ENCODE measurements at regions not wholly inside any gene's neighbourhood (a gene's known extent, or its start where the extent isn't known, plus 50 kb on each side); places are given as distances from the start of the nearest gene placed in this dataset.

DNA sequence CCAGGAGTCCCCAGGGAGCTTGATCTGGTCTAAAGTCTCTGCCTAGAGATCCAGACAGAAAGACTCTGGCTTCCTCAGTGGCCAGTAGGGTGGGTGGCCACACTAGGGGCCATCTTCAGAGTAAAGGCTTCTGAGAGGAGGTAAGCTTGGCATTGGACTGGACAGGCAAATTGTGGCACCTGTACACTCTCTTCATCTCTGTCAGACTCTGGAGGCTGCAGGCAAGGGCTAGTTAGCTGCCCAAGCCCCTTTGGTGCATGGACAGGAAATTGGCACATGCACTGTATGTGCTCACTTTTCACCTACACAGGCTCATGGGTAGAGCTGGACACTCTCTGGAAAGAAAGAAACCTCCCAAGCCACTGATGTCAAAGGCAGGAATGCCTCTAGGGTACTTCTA, 142.8 kb downstream of the PJA1 start:
- no peak overlapping the region for H3K27ac ChIP-seq
- no peaks in the 10 kb centered on the region for H3K9me3 ChIP-seq (replicated peaks)
- DNase-seq (ENCODE audit: low read depth in 1 of 2, low spot score in 2 of 2) = no peak
- H3K27me3 ChIP-seq (replicated peaks) = no peaks in the 10 kb centered on the region
- peaks cover 6% of the 10 kb centered on the region for H3K4me1 ChIP-seq (replicated peaks)
- H3K4me3 ChIP-seq = no peak overlapping the region
- no peaks in the 10 kb centered on the region for H3K36me3 ChIP-seq

DNA sequence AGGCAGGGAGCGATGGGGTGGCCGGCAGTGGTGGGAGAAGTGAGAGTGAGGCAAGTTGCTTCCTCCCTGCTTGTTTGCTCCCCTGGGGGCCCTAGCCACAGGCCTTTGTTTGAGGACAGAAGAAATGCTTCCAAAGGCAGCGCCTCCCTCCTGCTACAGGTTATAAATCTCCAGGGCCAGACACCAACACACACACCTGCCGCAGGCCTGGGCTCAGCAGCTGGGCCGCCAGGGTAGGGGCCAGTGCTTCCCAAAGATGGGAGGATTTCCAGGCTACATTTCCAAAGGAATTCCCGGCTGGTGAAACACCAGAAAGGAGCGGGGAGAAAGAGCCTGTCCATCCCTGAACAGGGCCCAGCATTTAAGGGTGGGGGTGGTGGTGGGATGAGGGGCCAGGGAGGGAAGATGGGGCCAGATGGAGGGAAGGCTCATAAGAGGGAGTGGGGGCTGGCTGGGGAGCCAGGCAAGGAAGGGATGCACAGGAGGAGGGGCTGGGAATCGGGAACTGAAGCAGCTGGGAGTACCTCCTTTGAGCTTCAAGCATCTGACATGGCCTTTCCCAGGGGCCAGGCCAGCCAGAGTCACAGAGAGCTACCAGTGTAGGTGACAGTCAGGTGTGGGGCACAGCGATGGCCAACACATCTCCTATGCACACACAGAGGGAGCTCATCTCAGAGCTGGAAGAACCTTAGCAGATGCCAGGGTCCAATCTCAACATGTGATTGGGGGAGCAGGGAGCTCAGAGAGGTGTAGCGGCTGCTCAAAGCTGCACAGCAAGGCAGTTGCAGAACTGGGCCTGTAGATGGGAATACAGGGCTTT, 143.9 kb downstream of the PJA1 start:
- Histone ChIP-seq H3K27ac (no peak overlapping the region), H3K4me1 (replicated peaks) (no peaks in the 10 kb centered on the region), H3K36me3 (no peaks in the 10 kb centered on the region), H3K9me3 (replicated peaks) (no peaks in the 10 kb centered on the region), H3K4me3 (no peak overlapping the region), H3K27me3 (replicated peaks) (no peaks in the 10 kb centered on the region)
- DNase-seq (ENCODE audit: low read depth in 1 of 2, low spot score in 2 of 2) = no peak

DNA sequence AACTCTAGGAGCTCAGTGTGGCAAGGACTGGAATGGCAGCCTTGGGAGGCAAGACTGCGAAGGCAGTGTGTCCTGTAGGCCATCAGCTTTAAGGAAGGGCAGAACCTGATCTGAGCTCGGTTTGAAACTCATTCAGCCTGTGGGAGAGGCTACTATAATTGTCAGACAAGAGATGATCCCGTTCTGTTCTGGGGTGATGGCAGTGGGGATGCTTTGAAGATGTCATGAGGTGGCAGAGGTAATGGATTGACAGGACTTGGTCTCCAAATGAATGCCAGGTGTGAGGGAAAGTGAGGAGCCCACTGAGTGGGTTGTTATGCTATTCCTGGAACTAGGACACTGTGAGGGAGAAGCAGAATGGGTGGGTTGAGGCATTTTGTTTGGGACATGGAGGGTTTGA, 144.9 kb downstream of the PJA1 start:
- Histone ChIP-seq H3K4me1 (replicated peaks) (no peaks in the 10 kb centered on the region), H3K4me3 (no peak overlapping the region), H3K27ac (no peak overlapping the region), H3K27me3 (replicated peaks) (no peaks in the 10 kb centered on the region), H3K36me3 (no peaks in the 10 kb centered on the region), H3K9me3 (replicated peaks) (no peaks in the 10 kb centered on the region)
- DNase-seq (ENCODE audit: low read depth in 1 of 2, low spot score in 2 of 2) = no peak

DNA sequence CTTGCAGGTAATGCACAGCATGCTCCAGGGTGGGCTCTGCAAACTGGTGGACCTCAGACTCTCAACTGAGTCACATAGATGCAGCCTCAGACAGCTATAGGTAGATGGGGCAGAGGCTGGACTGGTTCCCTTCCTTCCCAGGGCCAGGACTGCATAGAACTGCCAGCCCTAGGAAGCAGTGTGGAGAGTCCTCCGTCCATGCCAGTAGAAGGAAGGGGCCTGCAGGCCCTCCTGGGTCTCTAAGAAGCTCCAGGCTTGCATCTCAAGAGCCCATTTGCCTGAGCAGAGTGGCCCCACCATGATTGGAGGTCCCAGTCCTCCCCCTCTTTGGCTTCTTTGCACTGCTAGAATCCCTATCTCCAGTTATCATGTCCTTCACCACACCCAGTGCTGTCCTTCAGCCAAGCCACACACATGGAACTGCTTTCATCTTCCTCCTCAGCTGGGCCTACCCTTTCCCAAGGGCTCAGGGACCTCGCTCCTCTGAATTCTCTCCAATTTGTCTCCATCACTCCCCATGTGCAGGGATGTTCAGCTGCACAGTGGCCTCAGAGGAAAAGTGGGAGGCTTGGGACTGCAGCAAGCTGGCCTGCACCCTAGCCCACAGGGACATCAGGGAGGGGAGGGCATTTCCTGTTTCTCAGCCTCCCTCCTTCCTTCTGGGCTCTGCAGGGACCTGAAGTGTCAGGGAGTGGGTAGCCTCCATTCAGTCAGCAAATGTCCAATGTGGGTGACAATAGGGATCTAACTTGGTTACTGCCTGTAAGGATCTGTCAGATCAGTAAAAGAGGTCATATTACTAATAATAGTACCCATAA, 146.0 kb downstream of the PJA1 start:
- H3K9me3 ChIP-seq (replicated peaks) = no peaks in the 10 kb centered on the region
- H3K36me3 ChIP-seq = no peaks in the 10 kb centered on the region
- no peak overlapping the region for H3K27ac ChIP-seq

DNA sequence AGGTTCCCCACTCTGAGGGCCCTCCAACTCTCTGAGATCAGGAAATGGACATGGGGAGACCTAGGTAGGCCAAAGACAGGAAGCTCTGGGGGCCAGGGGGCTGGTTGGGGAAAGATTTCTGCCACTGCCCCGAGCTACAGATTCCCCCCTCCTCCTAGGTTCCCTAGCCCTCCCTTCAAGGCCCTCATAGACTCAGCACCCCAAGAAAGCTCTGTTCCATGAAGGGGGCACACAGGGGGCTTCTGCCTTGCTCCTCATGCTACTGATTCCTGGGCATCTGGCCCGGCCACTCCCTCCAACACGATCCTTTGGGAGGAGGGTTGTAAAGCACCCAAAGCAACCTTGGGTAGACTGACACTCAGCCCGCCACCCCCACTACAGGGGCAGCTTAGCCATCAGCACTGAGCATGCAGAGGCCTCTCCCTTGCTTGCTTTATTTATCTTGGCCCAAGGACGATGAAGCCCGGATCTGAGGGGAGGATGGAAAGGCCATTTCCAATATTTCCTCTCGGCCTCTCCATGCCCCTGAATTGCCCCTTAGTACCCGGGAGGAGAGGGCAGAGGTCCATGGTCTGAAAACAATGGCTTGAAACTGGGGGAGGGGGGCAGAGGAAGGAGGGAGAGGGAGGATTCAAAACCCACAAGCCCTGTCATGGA, 146.7 kb downstream of the PJA1 start:
- no peaks in the 10 kb centered on the region for H3K36me3 ChIP-seq
- H3K27ac ChIP-seq = no peak overlapping the region
- H3K27me3 ChIP-seq (replicated peaks) = no peaks in the 10 kb centered on the region
- DNase-seq (ENCODE audit: low read depth in 1 of 2, low spot score in 2 of 2) = no peak
- no peaks in the 10 kb centered on the region for H3K9me3 ChIP-seq (replicated peaks)
- no peaks in the 10 kb centered on the region for H3K4me1 ChIP-seq (replicated peaks)
- H3K4me3 ChIP-seq = no peak overlapping the region

More for the DNA sequence above, 146.0 kb downstream of the PJA1 start:
- no peaks in the 10 kb centered on the region for H3K27me3 ChIP-seq (replicated peaks)
- DNase-seq (ENCODE audit: low read depth in 1 of 2, low spot score in 2 of 2) = no peak
- H3K4me3 ChIP-seq = no peak overlapping the region
- no peaks in the 10 kb centered on the region for H3K4me1 ChIP-seq (replicated peaks)

DNA sequence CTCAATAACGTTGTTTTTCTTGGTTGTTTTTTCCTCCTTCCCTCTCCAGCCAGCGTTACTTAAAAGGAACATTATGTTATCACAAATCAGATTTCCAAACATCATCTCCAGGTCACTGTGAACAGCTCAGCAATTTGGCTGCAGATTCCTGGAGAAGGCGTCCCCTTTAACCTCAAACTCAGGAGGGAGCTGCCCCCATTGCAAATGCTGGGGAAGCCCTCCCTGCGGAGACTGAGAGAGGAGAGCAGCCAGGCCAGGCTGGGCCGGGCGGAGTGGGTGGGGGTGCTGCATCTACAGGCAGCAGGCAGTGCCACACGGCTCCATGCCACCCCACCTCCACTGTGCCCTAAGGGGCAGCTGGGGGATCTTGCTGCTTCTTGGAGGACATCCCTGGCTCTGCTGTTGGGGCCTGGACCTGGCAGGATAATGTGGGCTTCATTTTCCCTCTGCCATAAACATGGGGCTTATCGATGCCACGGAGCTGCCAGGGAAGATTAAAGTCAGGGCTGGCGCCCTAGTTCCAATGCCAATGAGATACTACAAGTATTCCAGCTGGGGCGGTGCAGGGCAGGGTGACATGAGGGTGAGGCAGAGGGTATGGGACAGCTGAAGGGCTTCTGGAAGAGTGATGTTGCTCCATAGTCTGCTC, 148.8 kb downstream of the PJA1 start:
- H3K4me3 ChIP-seq = no peak overlapping the region
- no peak for DNase-seq (ENCODE audit: low read depth in 1 of 2, low spot score in 2 of 2)
- no peaks in the 10 kb centered on the region for H3K27me3 ChIP-seq (replicated peaks)
- H3K27ac ChIP-seq = no peak overlapping the region
- no peaks in the 10 kb centered on the region for H3K9me3 ChIP-seq (replicated peaks)
- no peaks in the 10 kb centered on the region for H3K36me3 ChIP-seq
- H3K4me1 ChIP-seq (replicated peaks) = no peaks in the 10 kb centered on the region

DNA sequence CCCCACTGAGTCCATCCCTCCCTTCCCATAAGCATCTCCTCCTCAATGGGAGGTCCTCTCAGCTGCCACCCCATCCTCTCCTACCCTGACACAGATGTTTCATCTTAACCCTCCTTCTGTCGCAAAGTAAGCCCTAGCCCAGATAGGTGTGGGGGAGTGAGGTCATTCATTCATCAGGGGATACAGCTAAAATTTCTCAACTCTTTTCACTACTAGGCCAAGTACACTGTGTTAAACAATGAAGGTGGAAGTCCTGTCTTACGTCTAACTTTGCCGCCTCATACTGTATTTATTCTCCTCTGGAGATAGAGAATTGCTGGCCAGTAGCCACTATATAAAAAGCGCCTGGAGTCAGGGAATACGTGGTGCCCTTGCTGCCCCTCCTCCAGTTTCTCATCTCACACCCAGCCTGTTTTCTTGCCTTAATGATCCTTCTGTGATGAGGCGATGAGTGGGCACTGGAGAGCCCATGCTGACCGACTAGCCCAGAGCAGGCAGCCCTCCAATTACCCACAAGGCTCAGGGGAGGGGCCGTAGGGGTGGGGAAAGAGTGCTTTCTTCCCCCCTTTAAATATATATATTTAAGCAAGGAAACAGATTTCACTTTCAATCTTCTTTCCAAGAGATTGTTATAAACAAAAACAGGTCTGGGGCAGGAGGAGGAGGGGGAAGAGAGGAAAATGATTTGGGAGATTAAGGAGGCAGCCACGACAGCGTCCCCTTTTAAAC, 149.5 kb downstream of the PJA1 start:
- no peaks in the 10 kb centered on the region for H3K36me3 ChIP-seq
- H3K27ac ChIP-seq = no peak overlapping the region

DNA sequence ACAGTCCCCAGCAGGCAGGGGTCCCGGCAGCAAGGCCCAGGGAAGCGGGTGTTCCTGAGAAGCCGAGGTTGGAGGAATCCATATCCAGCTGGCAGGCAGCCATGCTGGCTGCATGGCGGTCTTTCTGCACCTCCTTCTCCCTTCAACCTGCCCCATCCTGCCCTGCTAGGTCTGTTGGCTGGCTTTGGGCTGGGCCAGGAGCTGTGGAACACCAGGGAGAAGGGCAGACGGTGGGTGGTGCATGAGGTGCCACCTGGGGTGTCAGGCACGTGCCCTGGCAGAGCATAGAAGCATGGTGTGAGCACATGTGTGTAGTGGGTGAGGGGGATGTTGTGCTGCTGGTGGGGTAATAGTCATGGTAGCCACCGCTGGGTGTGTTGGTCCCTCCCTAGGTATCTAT, 150.1 kb downstream of the PJA1 start:
- Histone ChIP-seq H3K27me3 (replicated peaks) (no peaks in the 10 kb centered on the region), H3K9me3 (replicated peaks) (no peaks in the 10 kb centered on the region)

More for the DNA sequence above, 149.5 kb downstream of the PJA1 start:
- no peak for DNase-seq (ENCODE audit: low read depth in 1 of 2, low spot score in 2 of 2)
- Histone ChIP-seq H3K9me3 (replicated peaks) (no peaks in the 10 kb centered on the region), H3K4me1 (replicated peaks) (no peaks in the 10 kb centered on the region), H3K27me3 (replicated peaks) (no peaks in the 10 kb centered on the region), H3K4me3 (no peak overlapping the region)

DNA sequence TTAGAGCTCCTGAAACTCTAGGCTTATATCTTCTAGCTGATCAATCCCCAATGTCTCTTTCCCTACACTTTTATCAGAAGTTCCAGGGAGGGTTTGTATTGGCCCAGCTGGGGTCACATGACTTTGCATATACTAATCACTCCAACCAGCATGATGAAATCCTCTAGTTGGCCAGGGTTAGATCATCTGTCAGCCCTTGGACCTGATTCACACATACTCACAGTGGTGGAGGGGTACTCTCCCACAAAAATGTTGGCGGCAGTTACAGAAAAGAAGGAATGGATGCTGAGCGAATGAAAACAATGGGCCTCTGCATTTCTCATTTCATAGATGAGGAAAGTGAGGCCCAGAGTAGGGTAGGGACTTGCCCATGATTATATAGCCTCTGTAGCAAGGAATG, 151.1 kb downstream of the PJA1 start:
- no peak for DNase-seq (ENCODE audit: low read depth in 1 of 2, low spot score in 2 of 2)
- H3K4me3 ChIP-seq = no peak overlapping the region
- no peaks in the 10 kb centered on the region for H3K9me3 ChIP-seq (replicated peaks)
- H3K27ac ChIP-seq = no peak overlapping the region
- H3K27me3 ChIP-seq (replicated peaks) = no peaks in the 10 kb centered on the region
- no peaks in the 10 kb centered on the region for H3K4me1 ChIP-seq (replicated peaks)
- H3K36me3 ChIP-seq = no peaks in the 10 kb centered on the region

More for the DNA sequence above, 150.1 kb downstream of the PJA1 start:
- DNase-seq (ENCODE audit: low read depth in 1 of 2, low spot score in 2 of 2) = no peak
- H3K4me1 ChIP-seq (replicated peaks) = no peaks in the 10 kb centered on the region
- no peaks in the 10 kb centered on the region for H3K36me3 ChIP-seq
- H3K4me3 ChIP-seq = no peak overlapping the region
- no peak overlapping the region for H3K27ac ChIP-seq

DNA sequence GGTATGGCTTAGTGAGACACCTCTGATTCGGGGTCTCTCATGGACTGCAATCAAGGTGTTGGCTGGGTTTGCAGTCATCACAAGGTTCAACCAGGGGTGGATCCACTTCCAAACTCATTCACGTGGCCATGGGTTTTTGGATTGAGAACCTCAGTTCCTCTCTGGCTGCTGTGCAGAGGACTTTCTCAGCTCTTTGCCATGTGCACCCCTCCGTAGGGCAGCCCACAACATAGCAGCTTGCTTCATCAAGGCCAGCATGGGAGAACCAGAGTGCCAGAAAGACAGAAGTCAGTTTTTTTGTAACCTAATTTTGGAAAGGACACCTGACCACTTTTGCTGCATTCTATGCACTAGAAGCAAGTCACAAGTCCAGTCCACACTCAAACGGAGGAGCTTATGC, 154.9 kb downstream of the PJA1 start:
- Histone ChIP-seq H3K4me1 (replicated peaks) (no peaks in the 10 kb centered on the region), H3K27me3 (replicated peaks) (no peaks in the 10 kb centered on the region), H3K36me3 (no peaks in the 10 kb centered on the region), H3K4me3 (no peak overlapping the region), H3K9me3 (replicated peaks) (no peaks in the 10 kb centered on the region), H3K27ac (no peak overlapping the region)
- DNase-seq (ENCODE audit: low read depth in 1 of 2, low spot score in 2 of 2) = no peak

DNA sequence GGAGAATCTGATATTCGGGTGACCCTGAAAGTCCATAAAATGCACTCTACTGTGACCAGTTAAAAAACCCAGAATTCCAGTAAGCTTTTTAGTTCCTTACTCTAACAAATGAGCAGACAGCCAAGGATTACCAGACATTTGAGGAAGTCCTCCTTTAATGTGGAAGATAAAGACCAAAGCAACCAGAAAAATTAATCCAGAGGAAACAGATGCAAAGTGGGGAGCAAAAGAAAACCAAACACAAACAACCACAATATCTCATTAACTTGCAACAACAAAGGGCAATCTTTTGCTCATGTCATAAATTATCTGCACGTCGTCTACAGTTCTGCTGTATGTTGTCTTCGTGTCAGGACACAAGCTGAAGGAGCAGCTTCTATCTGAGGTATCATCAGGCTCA, 164.4 kb downstream of the PJA1 start:
- no peaks in the 10 kb centered on the region for H3K9me3 ChIP-seq (replicated peaks)
- no peak overlapping the region for H3K27ac ChIP-seq
- no peaks in the 10 kb centered on the region for H3K27me3 ChIP-seq (replicated peaks)
- no peaks in the 10 kb centered on the region for H3K4me1 ChIP-seq (replicated peaks)
- H3K4me3 ChIP-seq = no peak overlapping the region
- no peaks in the 10 kb centered on the region for H3K36me3 ChIP-seq
- no peak for DNase-seq (ENCODE audit: low read depth in 1 of 2, low spot score in 2 of 2)

DNA sequence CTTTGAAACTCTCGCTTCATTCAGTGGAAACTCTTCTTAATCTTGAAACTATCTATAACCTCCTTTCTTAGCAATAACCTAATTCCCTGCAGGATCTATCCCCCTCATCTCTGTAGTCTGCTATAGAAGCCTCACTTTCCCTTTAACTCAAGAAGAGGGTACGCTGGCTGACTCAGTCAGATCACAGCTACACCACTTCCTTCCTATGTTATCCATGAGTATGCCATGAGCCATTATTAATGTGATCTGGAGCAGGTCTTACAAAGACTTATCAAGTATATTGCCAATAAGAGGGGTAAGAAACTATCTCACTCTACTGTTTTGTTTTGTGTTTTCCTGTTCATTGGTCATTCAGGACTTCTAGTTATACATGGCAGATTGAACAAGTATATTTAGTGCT, 165.3 kb downstream of the PJA1 start:
- no peak overlapping the region for H3K4me3 ChIP-seq
- H3K9me3 ChIP-seq (replicated peaks) = no peaks in the 10 kb centered on the region
- H3K27ac ChIP-seq = no peak overlapping the region
- H3K27me3 ChIP-seq (replicated peaks) = no peaks in the 10 kb centered on the region
- H3K4me1 ChIP-seq (replicated peaks) = no peaks in the 10 kb centered on the region
- DNase-seq (ENCODE audit: low read depth in 1 of 2, low spot score in 2 of 2) = no peak
- no peaks in the 10 kb centered on the region for H3K36me3 ChIP-seq

DNA sequence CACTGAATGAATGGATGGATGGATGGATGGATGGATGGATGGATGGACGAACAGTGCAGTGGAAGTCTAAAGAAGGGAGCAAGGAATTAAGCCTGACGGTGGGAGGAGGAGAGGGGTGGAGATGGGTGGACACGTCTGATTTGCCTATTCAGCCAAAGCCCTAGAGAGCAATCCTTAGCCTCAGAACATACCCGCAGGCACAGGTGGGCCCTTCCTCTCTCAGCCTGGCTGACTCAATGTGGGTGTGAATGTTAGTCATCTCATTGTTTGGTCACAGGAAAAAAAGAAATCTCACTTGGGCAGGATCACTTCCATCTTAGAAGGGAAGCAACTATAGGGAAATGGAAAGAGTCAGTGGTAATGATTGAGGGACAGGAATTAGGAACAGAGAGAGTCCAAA, 165.9 kb downstream of the PJA1 start:
- Histone ChIP-seq H3K36me3 (no peaks in the 10 kb centered on the region), H3K27me3 (replicated peaks) (no peaks in the 10 kb centered on the region), H3K4me1 (replicated peaks) (no peaks in the 10 kb centered on the region), H3K27ac (no peak overlapping the region), H3K4me3 (no peak overlapping the region), H3K9me3 (replicated peaks) (no peaks in the 10 kb centered on the region)
- peak in 1 of 2 experiments; percentile 9 for DNase-seq (ENCODE audit: low read depth in 1 of 2, low spot score in 2 of 2)

All from SJSA1 (cell line).